ENCODE measurements at regions not wholly inside any gene's neighbourhood (a gene's known extent, or its start where the extent isn't known, plus 50 kb on each side); places are given as distances from the start of the nearest gene placed in this dataset.

GRCh38 chr2:57180042-57180567, 866.5 kb upstream of the VRK2 start:
- Histone ChIP-seq H3K4me1 (ENCODE audit: low read length) (no peaks in the 10 kb centered on the region), H3K9me2 (replicated peaks; ENCODE audit: insufficient read depth, low read length) (peaks cover 4% of the 10 kb centered on the region), H3K9ac (ENCODE audit: low read length) (no peak overlapping the region), H3K4me2 (ENCODE audit: low read depth, low read length, poor library complexity, severe bottlenecking) (no peak overlapping the region), H3K4me3 (ENCODE audit: low read length) (no peak overlapping the region), H4K20me1 (ENCODE audit: insufficient read depth, low read depth, low read length) (no peaks in the 10 kb centered on the region), H3K27me3 (ENCODE audit: low read length) (no peaks in the 10 kb centered on the region), H2AFZ (ENCODE audit: low read length) (no peak overlapping the region), H3K9me3 (ENCODE audit: low read length) (no peaks in the 10 kb centered on the region; the same call in 1 of the 2 replicates), H3K79me2 (ENCODE audit: low read length) (no peaks in the 10 kb centered on the region), H3K27ac (ENCODE audit: low read length) (no peak overlapping the region), H3K36me3 (ENCODE audit: insufficient read depth, low read length) (no peaks in the 10 kb centered on the region)
- DNase-seq = no peak

DNA sequence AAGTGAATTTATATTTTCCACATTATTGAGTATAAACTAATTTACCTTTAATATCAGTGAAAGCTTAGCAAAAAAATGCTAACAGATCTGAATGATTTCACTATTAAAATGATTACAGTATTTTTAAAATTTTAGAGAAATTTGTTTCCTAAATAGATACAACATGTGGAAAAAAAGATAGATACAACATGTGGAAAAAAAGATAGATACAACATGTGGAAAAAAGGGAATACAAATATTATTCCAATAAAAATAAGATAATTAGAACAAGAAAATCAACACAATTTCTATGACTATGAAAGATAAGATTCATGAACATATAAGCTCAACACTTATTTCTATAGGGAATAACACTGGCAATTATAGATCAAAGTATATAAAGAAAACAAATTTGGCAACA, 865.9 kb upstream of the VRK2 start:
- DNase-seq = no peak
- H3K27ac ChIP-seq (ENCODE audit: low read length) = no peak overlapping the region
- H3K4me2 ChIP-seq (ENCODE audit: low read depth, low read length, poor library complexity, severe bottlenecking) = no peak overlapping the region
- no peaks in the 10 kb centered on the region for H3K27me3 ChIP-seq (ENCODE audit: low read length)
- H3K9me2 ChIP-seq (replicated peaks; ENCODE audit: insufficient read depth, low read length) = peaks cover 4% of the 10 kb centered on the region
- H3K9ac ChIP-seq (ENCODE audit: low read length) = no peak overlapping the region
- H3K4me3 ChIP-seq (ENCODE audit: low read length) = no peak overlapping the region
- no peaks in the 10 kb centered on the region for H4K20me1 ChIP-seq (ENCODE audit: insufficient read depth, low read depth, low read length)
- no peaks in the 10 kb centered on the region for H3K4me1 ChIP-seq (ENCODE audit: low read length)
- H2AFZ ChIP-seq (ENCODE audit: low read length) = no peak overlapping the region
- no peaks in the 10 kb centered on the region for H3K79me2 ChIP-seq (ENCODE audit: low read length)
- no peaks in the 10 kb centered on the region; the same call in 1 of the 2 replicates for H3K9me3 ChIP-seq (ENCODE audit: low read length)
- H3K36me3 ChIP-seq (ENCODE audit: insufficient read depth, low read length) = no peaks in the 10 kb centered on the region

- Histone ChIP-seq H3K27ac (ENCODE audit: low read length) (no peak overlapping the region), H3K36me3 (ENCODE audit: insufficient read depth, low read length) (no peaks in the 10 kb centered on the region), H3K9me3 (ENCODE audit: low read length) (no peaks in the 10 kb centered on the region; the same call in 1 of the 2 replicates), H3K4me2 (ENCODE audit: low read depth, low read length, poor library complexity, severe bottlenecking) (no peak overlapping the region), H2AFZ (ENCODE audit: low read length) (no peak overlapping the region), H3K4me3 (ENCODE audit: low read length) (no peak overlapping the region), H4K20me1 (ENCODE audit: insufficient read depth, low read depth, low read length) (no peaks in the 10 kb centered on the region), H3K9me2 (replicated peaks; ENCODE audit: insufficient read depth, low read length) (peaks cover 4% of the 10 kb centered on the region), H3K79me2 (ENCODE audit: low read length) (no peaks in the 10 kb centered on the region), H3K9ac (ENCODE audit: low read length) (no peak overlapping the region), H3K4me1 (ENCODE audit: low read length) (no peaks in the 10 kb centered on the region), H3K27me3 (ENCODE audit: low read length) (no peaks in the 10 kb centered on the region)
- DNase-seq = no peak
Observed at GRCh38 chr2:57181315-57182038, 865.1 kb upstream of the VRK2 start.

GRCh38 chr2:57182916-57183315, 863.7 kb upstream of the VRK2 start:
- Histone ChIP-seq H3K9ac (ENCODE audit: low read length) (no peak overlapping the region), H3K36me3 (ENCODE audit: insufficient read depth, low read length) (no peaks in the 10 kb centered on the region), H4K20me1 (ENCODE audit: insufficient read depth, low read depth, low read length) (no peaks in the 10 kb centered on the region), H3K9me3 (ENCODE audit: low read length) (no peaks in the 10 kb centered on the region; the same call in 1 of the 2 replicates), H3K4me3 (ENCODE audit: low read length) (no peak overlapping the region), H3K27ac (ENCODE audit: low read length) (no peak overlapping the region), H3K4me2 (ENCODE audit: low read depth, low read length, poor library complexity, severe bottlenecking) (no peak overlapping the region), H2AFZ (ENCODE audit: low read length) (no peak overlapping the region), H3K27me3 (ENCODE audit: low read length) (no peaks in the 10 kb centered on the region), H3K9me2 (replicated peaks; ENCODE audit: insufficient read depth, low read length) (peaks cover 4% of the 10 kb centered on the region), H3K4me1 (ENCODE audit: low read length) (no peaks in the 10 kb centered on the region), H3K79me2 (ENCODE audit: low read length) (no peaks in the 10 kb centered on the region)
- no peak for DNase-seq

GRCh38 chr2:57185568-57185967, 861.0 kb upstream of the VRK2 start:
- no peak overlapping the region for H2AFZ ChIP-seq (ENCODE audit: low read length)

GRCh38 chr2:57190007-57190406, 856.6 kb upstream of the VRK2 start:
- no peak overlapping the region for H3K27ac ChIP-seq (ENCODE audit: low read length)
- H3K27me3 ChIP-seq (ENCODE audit: low read length) = no peaks in the 10 kb centered on the region
- no peak overlapping the region for H3K9ac ChIP-seq (ENCODE audit: low read length)
- no peaks in the 10 kb centered on the region for H3K36me3 ChIP-seq (ENCODE audit: insufficient read depth, low read length)
- no peaks in the 10 kb centered on the region for H3K9me2 ChIP-seq (replicated peaks; ENCODE audit: insufficient read depth, low read length)
- H3K4me1 ChIP-seq (ENCODE audit: low read length) = no peaks in the 10 kb centered on the region
- no peaks in the 10 kb centered on the region for H3K79me2 ChIP-seq (ENCODE audit: low read length)
- no peaks in the 10 kb centered on the region for H4K20me1 ChIP-seq (ENCODE audit: insufficient read depth, low read depth, low read length)
- H3K4me2 ChIP-seq (ENCODE audit: low read depth, low read length, poor library complexity, severe bottlenecking) = no peak overlapping the region
- no peak overlapping the region for H2AFZ ChIP-seq (ENCODE audit: low read length)
- no peak for DNase-seq
- no peak overlapping the region for H3K4me3 ChIP-seq (ENCODE audit: low read length)
- H3K9me3 ChIP-seq (ENCODE audit: low read length) = no peaks in the 10 kb centered on the region

More at GRCh38 chr2:57185568-57185967, 861.0 kb upstream of the VRK2 start:
- Histone ChIP-seq H3K27ac (ENCODE audit: low read length) (no peak overlapping the region), H3K4me2 (ENCODE audit: low read depth, low read length, poor library complexity, severe bottlenecking) (no peak overlapping the region), H3K9ac (ENCODE audit: low read length) (no peak overlapping the region), H3K9me3 (ENCODE audit: low read length) (no peaks in the 10 kb centered on the region; the same call in 1 of the 2 replicates), H3K9me2 (replicated peaks; ENCODE audit: insufficient read depth, low read length) (no peaks in the 10 kb centered on the region; the same call in 1 of the 2 replicates), H3K4me3 (ENCODE audit: low read length) (no peak overlapping the region), H3K4me1 (ENCODE audit: low read length) (no peaks in the 10 kb centered on the region), H4K20me1 (ENCODE audit: insufficient read depth, low read depth, low read length) (no peaks in the 10 kb centered on the region), H3K36me3 (ENCODE audit: insufficient read depth, low read length) (no peaks in the 10 kb centered on the region), H3K27me3 (ENCODE audit: low read length) (no peaks in the 10 kb centered on the region), H3K79me2 (ENCODE audit: low read length) (no peaks in the 10 kb centered on the region)
- no peak for DNase-seq

DNA sequence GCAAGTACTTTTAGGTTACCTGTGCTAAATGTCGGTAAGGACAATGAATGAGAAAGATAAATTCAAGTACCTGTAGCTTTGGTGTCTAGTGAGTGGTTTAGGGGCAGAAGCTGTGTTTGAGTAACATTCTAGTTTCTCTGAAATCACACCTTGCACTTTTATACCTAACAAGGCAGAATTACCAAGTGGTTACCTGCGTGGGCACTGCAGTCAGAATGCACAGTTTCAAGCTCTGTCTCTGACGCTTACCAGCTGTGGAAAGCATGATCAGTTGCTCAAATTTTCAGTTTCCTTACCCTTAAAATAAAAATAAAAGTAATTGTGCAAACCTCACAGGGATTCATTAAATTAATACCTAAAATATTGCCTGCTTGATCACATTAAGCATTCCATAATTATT, 846.9 kb upstream of the VRK2 start:
- Histone ChIP-seq H3K27me3 (ENCODE audit: low read length) (no peaks in the 10 kb centered on the region), H3K4me3 (ENCODE audit: low read length) (no peak overlapping the region), H3K27ac (ENCODE audit: low read length) (no peak overlapping the region), H4K20me1 (ENCODE audit: insufficient read depth, low read depth, low read length) (no peaks in the 10 kb centered on the region), H3K36me3 (ENCODE audit: insufficient read depth, low read length) (no peaks in the 10 kb centered on the region), H3K9me3 (ENCODE audit: low read length) (no peaks in the 10 kb centered on the region; the same call in 1 of the 2 replicates), H3K4me2 (ENCODE audit: low read depth, low read length, poor library complexity, severe bottlenecking) (no peak overlapping the region), H2AFZ (ENCODE audit: low read length) (no peak overlapping the region), H3K9me2 (replicated peaks; ENCODE audit: insufficient read depth, low read length) (no peaks in the 10 kb centered on the region), H3K79me2 (ENCODE audit: low read length) (no peaks in the 10 kb centered on the region), H3K9ac (ENCODE audit: low read length) (no peak overlapping the region), H3K4me1 (ENCODE audit: low read length) (no peaks in the 10 kb centered on the region)
- DNase-seq = no peak

GRCh38 chr2:57204364-57204763, 842.2 kb upstream of the VRK2 start:
- H3K9ac ChIP-seq (ENCODE audit: low read length) = no peak overlapping the region
- no peaks in the 10 kb centered on the region for H3K79me2 ChIP-seq (ENCODE audit: low read length)
- no peaks in the 10 kb centered on the region for H3K27me3 ChIP-seq (ENCODE audit: low read length)
- no peaks in the 10 kb centered on the region; the same call in 1 of the 2 replicates for H3K9me2 ChIP-seq (replicated peaks; ENCODE audit: insufficient read depth, low read length)
- H3K4me1 ChIP-seq (ENCODE audit: low read length) = no peaks in the 10 kb centered on the region
- H3K27ac ChIP-seq (ENCODE audit: low read length) = no peak overlapping the region
- no peak for DNase-seq
- no peak overlapping the region for H2AFZ ChIP-seq (ENCODE audit: low read length)
- H3K4me2 ChIP-seq (ENCODE audit: low read depth, low read length, poor library complexity, severe bottlenecking) = no peak overlapping the region
- no peak overlapping the region for H3K4me3 ChIP-seq (ENCODE audit: low read length)
- H3K36me3 ChIP-seq (ENCODE audit: insufficient read depth, low read length) = no peaks in the 10 kb centered on the region
- H4K20me1 ChIP-seq (ENCODE audit: insufficient read depth, low read depth, low read length) = no peaks in the 10 kb centered on the region
- no peaks in the 10 kb centered on the region; the same call in none of the 2 replicates for H3K9me3 ChIP-seq (ENCODE audit: low read length)

Data from Karpas-422 (cell line).